Hepatocyte (in vitro differentiated cells): ENCODE measurements at regions not wholly inside any gene's neighbourhood (a gene's known extent, or its start where the extent isn't known, plus 50 kb on each side); places are given as distances from the start of the nearest gene placed in this dataset.

Experiments
- CTCF ChIP-seq: fragments of 200-600 bp; sonication (generic); IDR thresholded peaks from 2 replicates; pipeline ENCODE4 v1.5.1; 2016; ENCODE audit warnings: antibody characterized with exemption, mild to moderate bottlenecking; ENCODE audit not compliant: poor library complexity
- EZH2 ChIP-seq: fragments of 200-600 bp; sonication (generic); IDR thresholded peaks from 2 replicates; pipeline ENCODE4 v1.6.1; 2016; ENCODE audit warnings: antibody characterized with exemption, mild to moderate bottlenecking, borderline replicate concordance

GRCh38 chr4:123653236-123653635, 256.6 kb downstream of the SPRY1 start:
- no peak for TF ChIP-seq CTCF
- no peak for TF ChIP-seq EZH2
